Immature natural killer cell (primary cell): ENCODE measurements at regions not wholly inside any gene's neighbourhood (a gene's known extent, or its start where the extent isn't known, plus 50 kb on each side); places are given as distances from the start of the nearest gene placed in this dataset.
A peak's percentile ranks its signal among the peaks of the same experiment; 100 is the strongest.

Experiments used
- DNase-seq, 3 donors: peaks; one replicate each; pipeline ENCODE4 v3.0.0; 2022; ENCODE audit warnings: mixed read lengths in 1 of 3
- H3K27ac Mint-ChIP-seq, 6 donors: one replicate each; pipeline ENCODE4 v1.8.0; 2020; ENCODE audit warnings: mixed read lengths in 6 of 6, mild to moderate bottlenecking in 5 of 6, inconsistent platforms in 4 of 6, moderate library complexity in 3 of 6
- H3K27me3 Mint-ChIP-seq, 3 donors: one replicate each; pipeline ENCODE4 v1.8.0; 2020 to 2021; ENCODE audit warnings: low read depth in 3 of 3, mild to moderate bottlenecking in 3 of 3, mixed read lengths in 3 of 3, moderate library complexity in 3 of 3, inconsistent platforms in 1 of 3
- H3K36me3 Mint-ChIP-seq, 3 donors: one replicate each; pipeline ENCODE4 v1.8.0; 2020; ENCODE audit warnings: mixed read lengths in 3 of 3, inconsistent platforms in 2 of 3, mild to moderate bottlenecking in 2 of 3
- H3K4me1 Mint-ChIP-seq, 2 donors: one replicate each; pipeline ENCODE4 v1.8.0; 2020; ENCODE audit warnings: inconsistent platforms in 2 of 2, mild to moderate bottlenecking in 2 of 2, mixed read lengths in 2 of 2, moderate library complexity in 1 of 2
- H3K4me3 Mint-ChIP-seq, 5 donors: one replicate each; pipeline ENCODE4 v1.8.0; 2020; ENCODE audit warnings: mild to moderate bottlenecking in 5 of 5, mixed read lengths in 5 of 5, inconsistent platforms in 3 of 5, moderate library complexity in 3 of 5
- H3K9me3 Mint-ChIP-seq, 6 donors: one replicate each; pipeline ENCODE4 v1.8.0; 2020; ENCODE audit warnings: mild to moderate bottlenecking in 6 of 6, mixed read lengths in 6 of 6, inconsistent platforms in 4 of 6, moderate library complexity in 3 of 6

GRCh38 chr6:43877463-43878126, 107.6 kb downstream of the VEGFA start:
- H3K27ac Mint-ChIP-seq, result no peak overlapping the region
- DNase-seq, result no peak
- H3K27me3 Mint-ChIP-seq, result no peaks in the 10 kb centered on the region
- no peaks in the 10 kb centered on the region for H3K36me3 Mint-ChIP-seq
- no peak overlapping the region for H3K4me3 Mint-ChIP-seq
- H3K4me1 Mint-ChIP-seq, result no peaks in the 10 kb centered on the region
- no peaks in the 10 kb centered on the region for H3K9me3 Mint-ChIP-seq

- no peaks in the 10 kb centered on the region for H3K36me3 Mint-ChIP-seq
These were observed 107.0 kb downstream of the VEGFA start for GRCh38 chr6:43877036-43877435.

GRCh38 chr6:43876602-43877001, 106.6 kb downstream of the VEGFA start:
- DNase-seq, result no peak
- no peak overlapping the region for H3K4me3 Mint-ChIP-seq
- H3K9me3 Mint-ChIP-seq, result no peaks in the 10 kb centered on the region
- no peak overlapping the region for H3K27ac Mint-ChIP-seq
- H3K36me3 Mint-ChIP-seq, result no peaks in the 10 kb centered on the region
- H3K4me1 Mint-ChIP-seq, result no peaks in the 10 kb centered on the region
- H3K27me3 Mint-ChIP-seq, result peaks cover 0 to 3% (median 0%) of the 10 kb centered on the region in 3 donors

More at GRCh38 chr6:43877036-43877435, 107.0 kb downstream of the VEGFA start:
- no peak overlapping the region for H3K27ac Mint-ChIP-seq
- DNase-seq, result no peak
- H3K4me1 Mint-ChIP-seq, result no peaks in the 10 kb centered on the region
- H3K27me3 Mint-ChIP-seq, result peaks cover 0 to 2% (median 0%) of the 10 kb centered on the region in 3 donors
- no peaks in the 10 kb centered on the region for H3K9me3 Mint-ChIP-seq
- H3K4me3 Mint-ChIP-seq, result no peak overlapping the region

- H3K27ac Mint-ChIP-seq, result no peak overlapping the region
- peaks cover 0 to 3% (median 0%) of the 10 kb centered on the region in 3 donors for H3K27me3 Mint-ChIP-seq
- H3K9me3 Mint-ChIP-seq, result no peaks in the 10 kb centered on the region
- H3K4me3 Mint-ChIP-seq, result no peak overlapping the region
- DNase-seq, result no peak
- H3K36me3 Mint-ChIP-seq, result no peaks in the 10 kb centered on the region
- no peaks in the 10 kb centered on the region for H3K4me1 Mint-ChIP-seq
These were observed 106.0 kb downstream of the VEGFA start for GRCh38 chr6:43875849-43876572.

GRCh38 chr6:43874814-43875590, 105.0 kb downstream of the VEGFA start:
- Mint-ChIP-seq H3K4me1 (no peaks in the 10 kb centered on the region), H3K9me3 (no peaks in the 10 kb centered on the region), H3K27ac (no peak overlapping the region), H3K4me3 (no peak overlapping the region), H3K27me3 (peaks cover 0 to 3% (median 0%) of the 10 kb centered on the region in 3 donors), H3K36me3 (no peaks in the 10 kb centered on the region)
- DNase-seq, result no peak

- no peak overlapping the region for H3K4me3 Mint-ChIP-seq
These were observed 104.0 kb downstream of the VEGFA start for GRCh38 chr6:43873806-43874714.

GRCh38 chr6:43871933-43872332, 101.9 kb downstream of the VEGFA start:
- no peaks in the 10 kb centered on the region for H3K36me3 Mint-ChIP-seq
- no peaks in the 10 kb centered on the region for H3K4me1 Mint-ChIP-seq
- peaks cover 0 to 7% (median 0%) of the 10 kb centered on the region in 3 donors for H3K27me3 Mint-ChIP-seq
- H3K27ac Mint-ChIP-seq, result no peak overlapping the region
- no peak overlapping the region for H3K4me3 Mint-ChIP-seq
- no peaks in the 10 kb centered on the region for H3K9me3 Mint-ChIP-seq
- DNase-seq, result no peak

More at GRCh38 chr6:43873806-43874714, 104.0 kb downstream of the VEGFA start:
- Mint-ChIP-seq H3K4me1 (no peaks in the 10 kb centered on the region), H3K9me3 (no peaks in the 10 kb centered on the region), H3K27ac (no peak overlapping the region), H3K36me3 (no peaks in the 10 kb centered on the region), H3K27me3 (peaks cover 0 to 3% (median 0%) of the 10 kb centered on the region in 3 donors)
- no peak for DNase-seq

GRCh38 chr6:43871284-43871683, 101.3 kb downstream of the VEGFA start:
- Mint-ChIP-seq H3K36me3 (no peaks in the 10 kb centered on the region), H3K4me1 (no peaks in the 10 kb centered on the region), H3K27me3 (peaks cover 0 to 7% (median 0%) of the 10 kb centered on the region in 3 donors), H3K27ac (no peak overlapping the region), H3K4me3 (no peak overlapping the region), H3K9me3 (no peaks in the 10 kb centered on the region)
- no peak for DNase-seq

GRCh38 chr6:43870660-43871061, 100.7 kb downstream of the VEGFA start:
- no peaks in the 10 kb centered on the region for H3K36me3 Mint-ChIP-seq
- no peak for DNase-seq
- H3K4me1 Mint-ChIP-seq, result no peaks in the 10 kb centered on the region
- H3K9me3 Mint-ChIP-seq, result no peaks in the 10 kb centered on the region
- H3K27ac Mint-ChIP-seq, result peak overlapping the region in 1 of 6 donors; percentile 68
- no peak overlapping the region for H3K4me3 Mint-ChIP-seq
- H3K27me3 Mint-ChIP-seq, result peaks cover 0 to 7% (median 0%) of the 10 kb centered on the region in 3 donors

GRCh38 chr6:43869792-43870659, 100.0 kb downstream of the VEGFA start:
- Mint-ChIP-seq H3K4me3 (no peak overlapping the region), H3K27me3 (peaks cover 0 to 7% (median 0%) of the 10 kb centered on the region in 3 donors), H3K36me3 (no peaks in the 10 kb centered on the region), H3K27ac (no peak overlapping the region), H3K4me1 (no peaks in the 10 kb centered on the region), H3K9me3 (no peaks in the 10 kb centered on the region)
- DNase-seq, result no peak

GRCh38 chr6:43869079-43869710, 99.2 kb downstream of the VEGFA start:
- no peak overlapping the region for H3K27ac Mint-ChIP-seq
- no peaks in the 10 kb centered on the region for H3K36me3 Mint-ChIP-seq
- H3K4me3 Mint-ChIP-seq, result no peak overlapping the region
- no peaks in the 10 kb centered on the region for H3K9me3 Mint-ChIP-seq
- H3K27me3 Mint-ChIP-seq, result peaks cover 0 to 7% (median 0%) of the 10 kb centered on the region in 3 donors
- DNase-seq, result no peak
- no peaks in the 10 kb centered on the region for H3K4me1 Mint-ChIP-seq

- no peak for DNase-seq
- Mint-ChIP-seq H3K4me1 (no peaks in the 10 kb centered on the region), H3K36me3 (no peaks in the 10 kb centered on the region), H3K4me3 (no peak overlapping the region), H3K9me3 (no peaks in the 10 kb centered on the region), H3K27me3 (peaks cover 0 to 7% (median 0%) of the 10 kb centered on the region in 3 donors), H3K27ac (no peak overlapping the region)
These were observed 98.5 kb downstream of the VEGFA start for GRCh38 chr6:43868467-43868866.
